HUDEP-2 (cell line): ENCODE measurements at regions not wholly inside any gene's neighbourhood (a gene's known extent, or its start where the extent isn't known, plus 50 kb on each side); places are given as distances from the start of the nearest gene placed in this dataset.
A peak's percentile ranks its signal among the peaks of the same experiment; 100 is the strongest.

Experiments used
- DNase-seq, 76 experiments: peaks; one replicate each; lab custom pipeline; 2025; ENCODE audit not compliant: unreplicated experiment in 76 of 76; lab: John Stamatoyannopoulos, UW

DNA sequence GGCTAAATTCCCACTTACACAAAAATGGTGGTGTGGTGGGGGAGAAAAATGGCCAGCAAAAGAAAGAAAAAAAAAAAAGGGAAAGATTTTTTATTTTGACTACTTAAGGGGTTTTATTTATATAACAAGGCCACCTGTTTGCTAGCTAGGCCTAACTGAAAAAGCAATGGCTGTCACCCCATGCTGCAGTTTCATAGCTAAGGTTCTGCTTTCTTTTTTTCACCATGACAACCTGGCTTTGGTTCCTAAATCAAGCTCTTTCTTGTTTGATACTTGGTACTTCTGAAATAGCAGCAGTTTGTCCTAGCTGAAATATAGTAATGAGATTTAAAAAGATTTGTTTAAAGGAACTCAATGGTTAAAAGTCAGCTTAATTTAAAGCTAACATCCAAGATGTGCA, 433.2 kb upstream of the MEX3C start:
- no peak for DNase-seq

DNA sequence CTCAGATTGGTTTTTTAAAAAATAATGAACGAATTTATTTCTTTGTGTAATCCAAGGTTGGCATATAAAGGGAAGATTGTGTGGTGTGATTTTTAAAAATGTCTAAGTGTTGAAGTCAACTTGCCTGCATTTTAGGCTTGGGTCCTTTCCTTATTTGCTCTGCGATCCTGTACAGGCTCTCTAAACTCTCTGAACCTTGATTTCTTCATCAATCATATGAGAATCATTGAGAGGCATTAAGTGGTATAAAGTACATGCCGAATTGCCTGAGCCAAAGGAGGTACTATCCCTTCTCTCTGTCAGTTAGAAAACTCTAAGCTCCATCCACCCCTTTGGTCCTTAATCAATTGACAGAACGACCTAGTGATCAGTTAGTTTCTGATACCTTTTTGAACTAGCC, 440.4 kb upstream of the MEX3C start:
- no peak for DNase-seq

DNA sequence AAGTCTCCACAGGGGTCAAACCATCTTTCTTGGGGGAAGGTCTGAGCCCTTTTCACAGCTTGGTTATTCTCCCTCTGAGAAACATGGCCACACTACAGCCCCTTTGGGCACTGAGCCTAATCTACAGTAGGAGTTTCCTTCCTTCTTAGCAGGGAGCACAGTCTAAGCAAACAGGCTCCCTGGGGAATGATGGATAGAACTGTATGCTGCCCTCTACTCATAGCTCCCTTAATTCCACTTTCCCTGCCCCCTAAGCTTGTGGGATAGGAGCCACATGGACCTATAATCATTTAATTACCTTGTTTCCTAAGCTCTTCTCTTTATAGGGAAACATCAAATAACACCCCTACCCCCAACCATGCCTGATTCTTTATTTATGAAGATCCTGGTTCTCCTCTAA, 442.1 kb upstream of the MEX3C start:
- DNase-seq, result no peak

DNA sequence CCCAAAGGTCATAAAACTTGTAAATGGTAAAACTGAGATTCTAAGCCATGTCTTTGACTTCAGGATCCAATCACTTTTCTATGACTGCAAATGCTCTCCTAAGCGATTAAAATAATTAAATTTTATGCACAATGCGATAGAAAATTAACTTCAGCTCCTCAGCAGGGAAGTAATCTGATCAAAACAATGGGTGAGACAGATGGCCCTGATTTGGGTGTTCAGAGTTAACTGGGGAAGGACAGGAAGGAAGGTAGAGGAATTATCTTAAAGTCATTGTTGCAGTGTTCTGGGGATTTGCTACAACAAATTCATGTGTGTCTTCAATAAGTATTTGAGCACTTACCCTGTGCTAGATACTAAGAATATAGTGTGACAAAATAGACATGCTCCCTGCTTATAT, 446.0 kb upstream of the MEX3C start:
- no peak for DNase-seq

GRCh38 chr18:51645607-51646006, 448.1 kb upstream of the MEX3C start:
- no peak for DNase-seq

DNA sequence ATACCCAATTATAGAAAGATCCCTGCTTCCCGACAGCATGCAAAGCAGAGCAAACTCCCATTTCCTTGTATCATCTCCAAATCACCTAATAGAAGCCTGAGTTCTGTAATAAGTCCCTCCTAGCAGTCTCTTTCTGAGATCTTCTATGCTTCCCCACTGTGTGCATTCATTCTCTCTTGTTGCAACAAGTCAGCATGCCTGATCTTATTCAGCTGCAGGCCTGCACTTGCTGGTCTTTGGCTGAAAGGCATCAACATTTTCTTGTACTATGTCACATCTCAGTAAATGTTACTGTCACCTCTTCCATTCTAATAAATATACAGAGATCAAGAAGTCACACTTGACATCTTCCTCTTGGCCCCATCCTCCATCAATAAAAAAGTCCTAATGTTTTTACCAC, 449.9 kb upstream of the MEX3C start:
- DNase-seq, result no peak

- DNase-seq, result no peak
These were observed 450.5 kb upstream of the MEX3C start for GRCh38 chr18:51647942-51648341.

GRCh38 chr18:51649796-51650195, 452.3 kb upstream of the MEX3C start:
- no peak for DNase-seq

GRCh38 chr18:51651761-51652160, 454.3 kb upstream of the MEX3C start:
- no peak for DNase-seq

- no peak for DNase-seq
These were observed 456.2 kb upstream of the MEX3C start for GRCh38 chr18:51653507-51654213.

GRCh38 chr18:51654488-51655326, 457.2 kb upstream of the MEX3C start:
- DNase-seq, result no peak

DNA sequence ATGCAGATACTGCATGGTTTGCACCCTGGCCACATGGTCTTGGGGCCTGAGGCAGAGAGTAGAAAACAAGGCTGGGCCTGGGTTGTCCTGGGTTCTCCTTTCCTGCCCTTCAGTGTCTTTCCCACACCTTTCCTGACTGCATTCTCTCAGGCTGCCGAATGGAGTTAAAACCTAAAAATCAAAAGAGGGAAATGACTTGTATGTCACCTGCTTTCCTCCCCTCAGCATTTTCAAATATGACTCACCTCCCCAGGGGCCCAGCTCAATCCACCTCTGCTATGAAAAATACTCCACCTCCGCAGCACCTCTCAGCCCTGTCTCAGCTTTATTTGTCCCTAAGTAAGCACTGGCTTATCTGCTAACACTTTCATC, 457.8 kb upstream of the MEX3C start:
- no peak for DNase-seq

DNA sequence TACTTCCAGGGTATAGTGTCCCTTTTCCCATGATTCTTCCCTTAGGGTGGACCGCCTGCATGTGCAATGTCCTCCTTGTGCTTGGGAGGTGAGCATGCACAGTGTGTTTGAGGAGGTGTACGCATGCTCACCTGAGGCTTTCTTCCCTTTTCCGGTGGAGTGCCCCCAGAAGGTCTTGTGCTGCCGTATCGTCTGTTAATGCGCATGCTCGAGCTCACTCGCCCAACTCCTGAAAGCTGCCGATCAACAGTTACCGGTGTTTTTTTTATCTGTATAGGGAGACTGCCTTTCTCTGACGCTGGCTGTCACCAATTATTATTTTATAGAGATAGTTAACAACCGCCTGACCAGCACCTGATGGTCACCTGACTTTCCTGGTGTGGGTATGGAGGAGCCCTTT, 458.8 kb upstream of the MEX3C start:
- DNase-seq, result no peak

- no peak for DNase-seq
These were observed 461.0 kb upstream of the MEX3C start for GRCh38 chr18:51658436-51658835.

- no peak for DNase-seq
These were observed 462.3 kb upstream of the MEX3C start for GRCh38 chr18:51659781-51660180.

DNA sequence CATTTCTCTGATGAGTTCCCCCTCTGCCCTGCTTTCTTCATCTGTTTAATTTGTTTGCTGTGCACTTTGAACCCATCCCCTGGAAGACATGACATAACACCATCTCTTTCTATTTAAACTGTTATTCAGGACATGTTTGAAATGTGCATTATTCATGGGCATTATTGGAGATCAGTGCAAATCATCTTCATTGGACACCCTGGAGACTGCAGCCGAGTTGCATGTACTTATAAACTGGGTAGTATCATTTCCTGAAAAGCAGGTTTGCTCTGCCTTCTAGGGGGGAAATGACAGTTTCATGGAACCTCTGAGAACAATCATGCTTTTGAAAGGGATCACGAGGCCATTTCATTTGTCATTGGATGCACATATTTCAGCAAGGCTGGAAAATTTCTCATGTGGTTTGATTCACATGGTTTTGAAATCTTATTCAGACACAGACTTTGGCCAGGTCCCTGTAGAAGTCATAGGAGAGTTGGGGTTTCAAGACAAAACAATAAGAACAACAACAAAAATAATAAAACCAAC, 462.8 kb upstream of the MEX3C start:
- DNase-seq, result no peak

- DNase-seq, result no peak
These were observed 466.8 kb upstream of the MEX3C start for GRCh38 chr18:51664236-51664635.

DNA sequence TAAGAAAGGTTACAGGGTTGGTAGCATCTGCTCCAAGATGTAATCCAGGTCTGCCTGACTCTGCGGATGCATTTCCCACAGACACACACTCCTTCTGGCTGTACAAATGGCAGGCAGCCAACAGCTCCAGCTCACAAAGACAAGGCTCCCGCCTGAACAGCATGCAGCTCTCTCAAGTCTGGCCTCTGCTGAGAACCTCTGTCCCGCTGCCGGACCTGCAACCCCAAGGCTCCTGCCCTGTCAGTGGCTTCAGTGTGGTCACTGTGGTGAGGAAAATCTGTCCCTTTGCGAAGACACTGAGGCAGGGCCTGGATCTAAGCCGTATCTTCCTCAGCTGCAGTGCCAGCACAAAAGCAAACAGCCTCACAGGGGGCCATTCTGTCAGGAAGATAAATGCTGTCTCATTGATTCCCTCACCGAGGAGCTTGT, 469.3 kb upstream of the MEX3C start:
- peak in 1 of 76 experiments; percentile 4 for DNase-seq

DNA sequence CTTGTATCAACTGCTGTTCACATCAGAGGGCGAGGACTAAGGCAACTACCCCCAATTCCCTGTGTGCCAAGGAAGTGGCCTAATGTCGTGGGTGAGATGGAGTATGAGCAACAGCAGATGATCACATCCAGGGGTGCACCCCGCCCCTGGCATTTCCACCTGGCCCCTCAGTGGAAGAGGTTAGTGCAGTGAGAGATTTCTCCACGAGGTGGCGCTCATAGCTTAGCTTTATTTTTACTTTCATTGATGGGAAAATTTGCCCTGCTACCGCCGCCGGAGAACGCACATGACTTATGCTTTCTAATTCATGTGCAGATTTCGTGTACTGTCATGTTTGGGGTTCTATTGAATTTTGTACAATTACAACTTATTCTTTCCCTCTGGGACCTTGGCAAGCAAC, 470.6 kb upstream of the MEX3C start:
- DNase-seq, result peak in 47 of 76 experiments; percentile 2 to 59 (median 23)

GRCh38 chr18:51668607-51669006, 471.1 kb upstream of the MEX3C start:
- no peak for DNase-seq

DNA sequence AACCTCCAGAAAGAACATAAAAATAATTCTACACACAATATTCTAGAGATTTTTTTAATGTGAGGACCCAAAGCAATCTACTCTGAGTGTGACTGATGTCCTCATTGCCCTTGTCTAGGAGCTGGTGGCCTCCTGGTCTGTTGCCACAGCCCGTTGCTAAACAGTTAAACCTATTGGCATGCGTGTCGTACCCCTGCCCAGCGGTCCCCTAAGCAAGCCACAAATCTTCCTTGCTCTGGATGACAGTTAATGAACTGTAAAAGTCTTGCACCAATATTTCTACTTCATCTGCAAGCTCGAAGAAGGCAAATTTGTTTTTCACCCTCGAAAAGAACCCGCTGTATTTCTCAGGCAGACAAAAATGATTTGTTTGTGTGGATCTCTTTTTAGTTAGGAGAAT, 489.1 kb upstream of the MEX3C start:
- DNase-seq, result no peak
